ENCODE measurements at regions not wholly inside any gene's neighbourhood (a gene's known extent, or its start where the extent isn't known, plus 50 kb on each side); places are given as distances from the start of the nearest gene placed in this dataset.

- Histone ChIP-seq H3K36me3 (replicated peaks in 1 of 2; ENCODE audit: control extremely low read depth in 1 of 2, control insufficient read depth in 1 of 2, extremely low read depth in 1 of 2, insufficient read depth in 2 of 2, low read length in 1 of 2) (no peaks in the 10 kb centered on the region), H3K4me1 (ENCODE audit: control insufficient read depth in 2 of 2, insufficient read depth in 2 of 2, low read length in 2 of 2) (no peaks in the 10 kb centered on the region), H4K20me1 (ENCODE audit: control insufficient read depth, insufficient read depth, low read length, poor library complexity, severe bottlenecking) (no peaks in the 10 kb centered on the region), H3K4me2 (replicated peaks; ENCODE audit: low read depth, low read length, poor library complexity, severe bottlenecking) (no peak overlapping the region), H3K4me3 (ENCODE audit: control extremely low read depth in 1 of 5, extremely low read depth in 1 of 5, insufficient read depth in 1 of 5, low read depth in 2 of 5, low read length in 4 of 5) (no peak overlapping the region), H3K9ac (ENCODE audit: low read length) (no peak overlapping the region), H2AFZ (ENCODE audit: insufficient read depth, low read depth, low read length, poor library complexity, severe bottlenecking) (no peak overlapping the region), H3K27me3 (replicated peaks in 1 of 4; ENCODE audit: control extremely low read depth in 1 of 4, control insufficient read depth in 3 of 4, insufficient read depth in 4 of 4, low read length in 3 of 4) (no peaks in the 10 kb centered on the region), H3K79me2 (ENCODE audit: control insufficient read depth, insufficient read depth, low read length) (no peaks in the 10 kb centered on the region), H3K27ac (ENCODE audit: low read length in 2 of 2) (no peak overlapping the region), H3K9me3 (ENCODE audit: control extremely low read depth in 1 of 3, control insufficient read depth in 2 of 3, insufficient read depth in 1 of 3, low read length in 2 of 3) (no peaks in the 10 kb centered on the region)
- Mint-ChIP-seq H3K4me3 (no peak overlapping the region), H3K9me3 (ENCODE audit: insufficient read depth) (no peaks in the 10 kb centered on the region), H3K4me1 (no peaks in the 10 kb centered on the region), H3K27me3 (no peaks in the 10 kb centered on the region), H3K27ac (no peak overlapping the region)
- no peak for ATAC-seq (ENCODE audit: low read depth)
- intact Hi-C loops (cut with micrococcal nuclease): no loop called here
- 81% methylated on average over 6 of the region's 7 CpGs for WGBS (ENCODE audit: insufficient coverage)
- CTCF ChIA-PET: no interaction called here
- no peak for TF ChIP-seq CTCF (IDR thresholded peaks at IDR 0.05)
- TF ChIP-seq EZH2 (IDR thresholded peaks at IDR 0.05; ENCODE audit: borderline replicate concordance, insufficient read depth, low read depth, low read length, poor library complexity, severe bottlenecking): no peak
- DNase-seq: no peak
- POLR2A ChIA-PET: no interaction called here
These were observed 139.1 kb upstream of the POU3F2 start for GRCh38 chr6:98695091-98695801.

- intact Hi-C loops (cut with micrococcal nuclease): no loop called here
These were observed 123.0 kb upstream of the POU3F2 start for GRCh38 chr6:98711380-98711779.

More at GRCh38 chr6:98711380-98711779, 123.0 kb upstream of the POU3F2 start:
- Histone ChIP-seq H3K4me1 (ENCODE audit: control insufficient read depth in 2 of 2, insufficient read depth in 2 of 2, low read length in 2 of 2) (no peaks in the 10 kb centered on the region), H3K9me3 (ENCODE audit: control extremely low read depth in 1 of 3, control insufficient read depth in 2 of 3, insufficient read depth in 1 of 3, low read length in 2 of 3) (no peaks in the 10 kb centered on the region), H3K36me3 (replicated peaks in 1 of 2; ENCODE audit: control extremely low read depth in 1 of 2, control insufficient read depth in 1 of 2, extremely low read depth in 1 of 2, insufficient read depth in 2 of 2, low read length in 1 of 2) (no peaks in the 10 kb centered on the region), H3K4me2 (replicated peaks; ENCODE audit: low read depth, low read length, poor library complexity, severe bottlenecking) (no peak overlapping the region), H3K27ac (ENCODE audit: low read length in 2 of 2) (no peak overlapping the region), H3K27me3 (replicated peaks in 1 of 4; ENCODE audit: control extremely low read depth in 1 of 4, control insufficient read depth in 3 of 4, insufficient read depth in 4 of 4, low read length in 3 of 4) (no peaks in the 10 kb centered on the region), H3K79me2 (ENCODE audit: control insufficient read depth, insufficient read depth, low read length) (no peaks in the 10 kb centered on the region), H3K4me3 (ENCODE audit: control extremely low read depth in 1 of 5, extremely low read depth in 1 of 5, insufficient read depth in 1 of 5, low read depth in 2 of 5, low read length in 4 of 5) (no peak overlapping the region), H4K20me1 (ENCODE audit: control insufficient read depth, insufficient read depth, low read length, poor library complexity, severe bottlenecking) (no peaks in the 10 kb centered on the region), H2AFZ (ENCODE audit: insufficient read depth, low read depth, low read length, poor library complexity, severe bottlenecking) (no peak overlapping the region), H3K9ac (ENCODE audit: low read length) (no peak overlapping the region)
- Mint-ChIP-seq H3K4me3 (no peak overlapping the region), H3K27me3 (peaks cover 4% of the 10 kb centered on the region), H3K27ac (no peak overlapping the region), H3K4me1 (no peaks in the 10 kb centered on the region), H3K9me3 (ENCODE audit: insufficient read depth) (no peaks in the 10 kb centered on the region)
- ChIA-PET CTCF (no interaction called here), POLR2A (no interaction called here)
- no peak for ATAC-seq (ENCODE audit: low read depth)
- DNase-seq: no peak
- TF ChIP-seq EZH2 (IDR thresholded peaks at IDR 0.05; ENCODE audit: borderline replicate concordance, insufficient read depth, low read depth, low read length, poor library complexity, severe bottlenecking) (no peak), CTCF (IDR thresholded peaks at IDR 0.05) (no peak)

Data from B cell (primary cell).